ENCODE measurements at regions not wholly inside any gene's neighbourhood (a gene's known extent, or its start where the extent isn't known, plus 50 kb on each side); places are given as distances from the start of the nearest gene placed in this dataset.

- Histone ChIP-seq H3K4me3 (no peak overlapping the region), H3K27ac (no peak overlapping the region), H3K27me3 (no peaks in the 10 kb centered on the region), H3K9me3 (no peaks in the 10 kb centered on the region), H3K36me3 (no peaks in the 10 kb centered on the region), H3K4me1 (peaks cover 0 to 17% (median 14%) of the 10 kb centered on the region in 4 donors)
- DNase-seq: no peak
- intact Hi-C loops (cut with DNase I; ENCODE audit: low total_unique reads): no loop called here
- TF ChIP-seq CTCF (IDR thresholded peaks at IDR 0.05): no peak
Measured at GRCh38 chr5:56608217-56608925, 207.0 kb upstream of the MAP3K1 start.

GRCh38 chr5:56607551-56607950, 207.8 kb upstream of the MAP3K1 start:
- Histone ChIP-seq H3K4me3 (no peak overlapping the region), H3K27ac (no peak overlapping the region), H3K36me3 (no peaks in the 10 kb centered on the region), H3K4me1 (peaks cover 0 to 17% (median 14%) of the 10 kb centered on the region in 4 donors), H3K27me3 (no peaks in the 10 kb centered on the region), H3K9me3 (no peaks in the 10 kb centered on the region)
- intact Hi-C loops (cut with DNase I; ENCODE audit: low total_unique reads): no loop called here
- DNase-seq: no peak
- no peak for TF ChIP-seq CTCF (IDR thresholded peaks at IDR 0.05)

- Histone ChIP-seq H3K27me3 (no peaks in the 10 kb centered on the region), H3K36me3 (no peaks in the 10 kb centered on the region), H3K27ac (no peak overlapping the region), H3K9me3 (no peaks in the 10 kb centered on the region), H3K4me3 (no peak overlapping the region), H3K4me1 (peaks cover 0 to 17% (median 14%) of the 10 kb centered on the region in 4 donors)
- no peak for DNase-seq
- intact Hi-C loops (cut with DNase I; ENCODE audit: low total_unique reads): no loop called here
- TF ChIP-seq CTCF (IDR thresholded peaks at IDR 0.05): no peak
Measured at GRCh38 chr5:56607074-56607473, 208.3 kb upstream of the MAP3K1 start.

- Histone ChIP-seq H3K9me3 (no peaks in the 10 kb centered on the region), H3K36me3 (no peaks in the 10 kb centered on the region), H3K4me3 (no peak overlapping the region), H3K27me3 (no peaks in the 10 kb centered on the region), H3K4me1 (peaks cover 0 to 17% (median 14%) of the 10 kb centered on the region in 4 donors), H3K27ac (no peak overlapping the region)
- intact Hi-C loops (cut with DNase I; ENCODE audit: low total_unique reads): no loop called here
- DNase-seq: no peak
- no peak for TF ChIP-seq CTCF (IDR thresholded peaks at IDR 0.05)
Measured at GRCh38 chr5:56606192-56606591, 209.2 kb upstream of the MAP3K1 start.

- Histone ChIP-seq H3K4me1 (peaks cover 0 to 17% (median 14%) of the 10 kb centered on the region in 4 donors), H3K27me3 (no peaks in the 10 kb centered on the region), H3K4me3 (no peak overlapping the region), H3K36me3 (no peaks in the 10 kb centered on the region), H3K9me3 (no peaks in the 10 kb centered on the region), H3K27ac (no peak overlapping the region)
- no peak for TF ChIP-seq CTCF (IDR thresholded peaks at IDR 0.05)
- DNase-seq: no peak
- intact Hi-C loops (cut with DNase I; ENCODE audit: low total_unique reads): no loop called here
Measured at GRCh38 chr5:56605231-56605630, 210.1 kb upstream of the MAP3K1 start.

All from tibial artery (tissue), 4 donors.